ENCODE measurements at regions not wholly inside any gene's neighbourhood (a gene's known extent, or its start where the extent isn't known, plus 50 kb on each side); places are given as distances from the start of the nearest gene placed in this dataset.
"Not testable (repeated sequence)": the region's sequence is repeated elsewhere in the genome, so short reads cannot be mapped to it uniquely, and the experiment has no call there.

DNA sequence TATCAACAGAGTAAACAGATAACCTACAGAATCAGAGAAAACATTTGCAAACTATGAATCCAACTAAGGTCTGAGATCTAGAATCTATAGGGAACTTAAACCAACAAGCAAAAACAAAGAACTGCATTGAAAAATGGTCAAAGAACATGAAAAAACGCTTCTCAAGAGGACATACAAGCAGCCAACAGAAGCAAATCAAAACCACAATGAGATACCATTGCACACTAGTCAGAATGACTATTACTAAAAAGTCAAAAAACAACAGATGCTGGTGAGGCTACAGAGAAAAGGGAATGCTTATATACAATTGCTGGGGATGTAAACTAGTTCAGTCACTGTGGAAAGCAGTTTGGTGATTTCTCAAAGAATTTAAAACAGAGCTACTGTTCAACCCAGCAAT, 255.7 kb downstream of the TMEM47 start:
- DNase-seq = no peak

GRCh38 chrX:34382416-34382815, 250.3 kb upstream of the FAM47A start:
- no peak for DNase-seq

- DNase-seq = no peak
Observed at GRCh38 chrX:34381241-34381640, 249.1 kb upstream of the FAM47A start.

GRCh38 chrX:34379891-34380290, 247.8 kb upstream of the FAM47A start:
- no peak for DNase-seq

GRCh38 chrX:34377645-34378044, 245.5 kb upstream of the FAM47A start:
- no peak for DNase-seq

- DNase-seq = no peak
Observed at GRCh38 chrX:34371754-34372153, 239.6 kb upstream of the FAM47A start.

DNA sequence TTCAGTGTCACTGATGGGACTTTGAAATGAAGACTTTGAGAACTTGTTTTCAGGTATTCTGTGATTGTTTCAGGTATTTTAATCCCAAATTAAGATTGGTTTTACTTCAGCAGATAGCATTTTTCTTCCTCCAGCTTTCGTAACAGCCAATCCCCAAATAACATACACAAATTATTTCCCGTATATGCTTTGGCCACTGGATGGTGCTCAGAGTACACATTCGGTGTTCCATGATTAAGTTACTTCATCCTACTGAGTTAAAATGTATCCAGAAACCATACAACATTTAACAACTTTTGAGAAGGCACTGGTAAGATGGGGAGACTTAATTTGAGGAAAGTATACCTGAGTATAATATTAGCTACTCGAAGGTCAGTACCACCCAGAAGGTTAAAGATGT, 233.4 kb upstream of the FAM47A start:
- no peak for DNase-seq

DNA sequence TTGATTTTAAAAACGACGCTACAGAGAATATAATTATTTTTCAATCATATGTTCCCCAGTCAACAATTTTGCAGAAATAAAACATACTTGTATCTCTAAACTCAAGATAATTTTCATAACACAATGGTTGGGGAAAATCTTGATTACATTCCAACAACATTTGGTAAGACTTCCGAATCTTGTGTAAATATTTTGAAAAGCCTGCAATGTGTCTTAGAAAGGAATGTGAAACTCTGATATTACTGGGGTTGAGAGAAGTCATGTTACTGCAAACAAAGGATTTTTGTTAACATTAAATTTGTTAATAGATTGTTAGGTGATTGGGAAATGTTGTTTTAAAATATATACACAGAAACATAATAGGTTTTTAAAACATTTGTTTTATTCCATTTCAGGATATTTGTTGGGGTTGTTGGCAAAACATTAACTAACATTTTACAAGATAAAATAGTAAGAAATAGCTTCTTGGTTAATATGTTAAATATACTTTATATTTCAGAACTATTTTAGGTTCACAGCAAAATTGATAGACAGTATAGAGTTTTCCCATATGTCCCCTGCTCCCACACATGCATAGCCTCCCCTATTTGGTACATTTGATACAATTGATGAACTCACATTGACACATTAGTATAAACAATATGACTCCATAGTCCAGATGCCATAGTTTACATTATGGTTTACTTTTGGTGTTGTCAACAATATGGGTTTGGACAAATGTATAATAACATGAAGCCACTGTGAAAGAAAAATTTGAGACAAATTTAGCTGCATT, 218.6 kb upstream of the FAM47A start:
- DNase-seq = no peak

DNA sequence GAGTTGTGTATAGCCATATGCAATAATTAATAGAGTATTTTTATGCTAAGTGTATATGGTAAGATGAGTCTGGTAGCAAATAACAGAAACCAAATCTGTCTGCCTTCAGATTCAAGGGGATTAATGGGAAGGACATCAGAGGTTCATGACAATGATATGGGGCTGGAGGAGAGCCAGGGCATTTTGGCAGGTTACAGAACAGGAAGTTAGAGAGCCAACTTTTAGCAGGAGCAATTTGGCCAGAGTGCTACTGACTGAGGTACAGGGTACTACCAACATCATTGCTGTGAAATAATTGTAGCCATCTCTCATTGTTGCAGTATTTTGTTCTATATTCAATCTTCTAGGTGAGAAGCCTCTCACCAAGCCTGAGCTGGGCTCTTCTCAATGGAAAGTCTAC, 210.9 kb upstream of the FAM47A start:
- DNase-seq = no peak

DNA sequence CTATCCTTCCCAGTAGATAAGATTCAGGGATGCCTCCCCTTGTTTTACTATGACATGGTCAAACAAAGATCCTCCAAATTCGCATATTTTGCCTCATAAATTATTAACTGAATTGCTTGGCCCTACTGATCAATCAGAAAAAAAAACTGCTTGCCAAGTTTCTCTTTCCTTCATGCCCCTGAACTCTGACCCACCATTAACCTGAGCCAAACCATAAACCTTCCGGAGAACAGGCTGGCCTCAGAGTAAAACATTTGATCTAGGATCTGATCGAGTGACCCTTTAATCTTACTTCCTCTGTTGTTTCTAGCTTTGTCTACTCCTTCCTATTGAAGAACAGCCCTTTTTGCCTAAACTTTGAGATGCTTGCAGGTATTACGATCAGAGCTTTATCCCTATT, 209.7 kb upstream of the FAM47A start:
- DNase-seq = no peak

- DNase-seq = no peak
Observed at GRCh38 chrX:34341258-34341657, 209.1 kb upstream of the FAM47A start.

- DNase-seq = no peak
Observed at GRCh38 chrX:34338046-34338445, 205.9 kb upstream of the FAM47A start.

- not testable (repeated sequence) for DNase-seq
Observed at GRCh38 chrX:34335376-34335775, 203.3 kb upstream of the FAM47A start.

GRCh38 chrX:34332334-34332733, 200.2 kb upstream of the FAM47A start:
- DNase-seq = no peak

- DNase-seq = no peak
Observed at GRCh38 chrX:34325460-34325859, 193.3 kb upstream of the FAM47A start.

GRCh38 chrX:34320424-34320823, 188.3 kb upstream of the FAM47A start:
- not testable (repeated sequence) for DNase-seq

GRCh38 chrX:34300871-34301270, 168.8 kb upstream of the FAM47A start:
- no peak for DNase-seq

DNA sequence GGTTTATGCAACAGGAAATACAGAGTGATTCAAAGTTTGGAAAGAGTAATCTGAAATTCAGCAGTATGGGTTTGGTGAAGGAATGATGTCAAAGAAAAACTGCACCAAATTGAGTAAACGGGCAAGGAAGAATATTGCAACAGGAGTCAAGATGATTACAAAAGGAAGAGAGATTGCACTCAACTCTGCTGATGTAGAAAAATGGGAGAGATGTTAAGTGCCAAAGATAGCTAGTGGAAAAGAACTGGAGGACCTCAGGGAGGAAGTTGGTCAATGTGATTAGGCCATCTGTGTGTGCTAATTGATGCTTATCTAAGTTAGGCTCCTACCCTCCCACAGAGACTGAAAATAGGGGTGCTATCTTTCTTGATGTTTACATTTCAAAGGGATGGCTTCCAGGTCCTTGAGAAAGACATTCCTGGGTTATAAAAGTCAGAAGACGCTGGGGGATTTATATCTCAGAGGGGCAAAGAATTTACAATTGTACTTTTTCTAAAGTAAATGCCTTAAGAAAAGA, 167.4 kb upstream of the FAM47A start:
- no peak for DNase-seq

DNA sequence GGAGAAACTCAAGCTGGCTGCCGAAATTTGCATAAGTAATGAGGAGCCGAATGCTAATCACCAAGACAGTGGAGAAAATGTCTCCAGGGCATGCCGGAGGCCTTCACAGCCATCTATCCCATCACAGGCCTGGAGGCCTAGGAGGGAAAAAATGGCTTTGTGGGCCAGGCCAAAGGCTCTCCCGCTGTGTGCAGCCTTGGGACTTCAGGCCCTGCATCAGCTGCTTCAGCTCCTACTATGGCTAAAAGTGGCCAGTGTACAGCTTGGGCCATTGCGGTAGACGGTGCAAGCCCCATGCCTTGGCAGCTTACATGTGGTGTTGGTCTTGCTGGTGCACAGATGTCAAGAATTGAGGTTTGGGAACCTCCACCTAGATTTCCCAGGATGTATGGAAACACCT, 162.6 kb upstream of the FAM47A start:
- no peak for DNase-seq

DNA sequence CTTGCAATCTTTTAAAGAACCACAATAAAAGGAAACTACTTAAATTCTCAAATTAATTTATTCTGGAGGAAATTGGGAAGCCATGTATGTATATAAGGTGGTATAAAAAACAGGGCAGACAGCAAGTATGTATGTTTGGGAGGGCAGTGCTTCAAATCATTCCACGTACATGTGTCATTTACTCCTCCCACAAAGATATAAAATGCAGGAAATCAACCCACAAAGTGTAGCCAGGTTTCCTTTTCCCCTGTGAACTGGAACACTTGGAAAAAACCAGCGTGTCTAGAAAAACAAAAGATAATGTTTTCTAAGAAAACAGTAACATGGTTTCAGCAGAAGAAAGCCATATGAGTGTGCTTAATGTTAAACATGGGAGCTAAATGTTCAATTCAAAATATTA, 156.7 kb upstream of the FAM47A start:
- no peak for DNase-seq

DNA sequence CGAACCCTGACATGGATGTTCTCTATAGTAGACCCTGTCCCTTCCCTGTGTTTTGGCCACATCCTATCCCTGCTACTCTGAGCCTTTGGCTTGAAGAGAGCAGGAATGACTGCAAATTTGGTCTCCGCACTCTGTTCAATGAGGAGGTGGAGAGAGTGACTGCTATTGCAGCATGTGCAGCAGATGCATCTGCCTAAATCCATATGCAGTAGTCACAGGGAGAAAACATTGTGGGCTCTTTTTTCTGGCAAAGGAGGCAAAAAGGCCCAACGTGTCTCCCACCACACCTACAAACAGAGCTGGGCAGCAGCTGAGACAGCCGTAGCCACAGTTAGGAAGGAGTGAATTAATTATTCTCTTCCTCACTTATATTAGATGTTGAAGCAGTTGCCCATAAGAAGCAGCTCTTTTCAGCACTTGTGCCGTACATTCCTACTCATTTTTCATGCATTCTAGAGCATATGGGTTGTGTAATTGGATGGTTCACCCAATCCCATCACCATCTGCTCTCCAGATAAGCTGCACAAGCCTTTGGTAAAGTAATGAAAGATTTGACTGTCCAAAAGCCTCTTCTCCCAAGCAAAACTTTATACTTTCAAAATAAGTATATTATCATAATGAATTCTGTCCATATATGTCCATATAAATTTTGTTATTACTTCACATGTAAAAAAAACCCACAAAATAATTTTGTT, 147.9 kb upstream of the FAM47A start:
- no peak for DNase-seq

DNA sequence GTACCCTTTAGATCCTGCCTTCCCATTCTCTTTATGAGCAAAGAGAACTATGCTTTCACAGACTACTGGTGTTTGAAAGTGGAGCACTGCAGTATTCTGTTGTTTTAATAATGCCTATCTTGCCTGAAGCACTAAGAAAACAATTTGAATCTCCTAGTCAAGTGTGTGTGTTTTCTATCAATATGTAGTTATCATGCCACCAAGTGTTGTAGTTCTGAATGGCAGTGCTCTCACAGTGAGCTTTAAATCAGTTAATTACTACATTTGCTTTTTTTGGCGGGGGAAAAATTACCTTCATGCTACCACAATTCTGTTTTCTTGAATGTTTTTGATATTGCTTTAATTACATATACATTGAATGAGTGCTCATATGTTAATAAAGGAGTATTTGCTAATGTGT, 143.6 kb upstream of the FAM47A start:
- no peak for DNase-seq

- no peak for DNase-seq
Observed at GRCh38 chrX:34270434-34270833, 138.3 kb upstream of the FAM47A start.

DNA sequence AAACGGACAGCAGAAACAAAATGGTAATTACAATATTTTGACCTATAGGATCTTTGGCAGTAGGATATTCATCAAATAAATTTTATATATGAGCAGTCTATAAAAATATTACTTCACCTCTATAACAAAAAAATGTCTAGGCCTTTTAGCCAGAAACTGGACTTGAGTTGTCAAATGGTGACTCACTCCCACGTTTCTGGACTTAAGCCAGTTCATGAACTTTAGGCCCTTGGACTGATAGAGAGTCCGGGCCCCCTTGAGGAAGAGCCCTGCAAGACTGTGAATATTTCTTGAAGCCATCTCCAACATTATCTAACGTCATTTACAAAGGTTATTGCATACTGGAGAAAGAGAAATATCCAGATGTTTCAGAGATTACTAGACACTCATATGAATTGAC, 106.8 kb upstream of the FAM47A start:
- DNase-seq = no peak

GRCh38 chrX:34230156-34230555, 98.0 kb upstream of the FAM47A start:
- not testable (repeated sequence) for DNase-seq
